HEK293T (cell line): ENCODE measurements at regions not wholly inside any gene's neighbourhood (a gene's known extent, or its start where the extent isn't known, plus 50 kb on each side); places are given as distances from the start of the nearest gene placed in this dataset.

Experiments used
- BHLHE40 ChIP-seq: fragments of 450-650 bp; IDR thresholded peaks from 2 replicates; pipeline ENCODE4 v1.6.1; 2016; ENCODE audit warnings: mild to moderate bottlenecking, moderate library complexity, borderline replicate concordance
- CTBP1 ChIP-seq: fragments of 450-650 bp; IDR thresholded peaks from 2 replicates; pipeline ENCODE4 v1.6.1; 2016; ENCODE audit warnings: borderline replicate concordance
- ELF4 ChIP-seq: fragments of 450-650 bp; IDR thresholded peaks from 2 replicates; pipeline ENCODE4 v1.6.1; 2017; ENCODE audit warnings: antibody characterized with exemption
- FOXA1 ChIP-seq: fragments of 450-650 bp; IDR thresholded peaks from 2 replicates; pipeline ENCODE4 v1.6.1; 2016; ENCODE audit warnings: mild to moderate bottlenecking
- FOXK2 ChIP-seq: fragments of 450-650 bp; IDR thresholded peaks from 2 replicates; pipeline ENCODE4 v1.6.1; 2016; ENCODE audit warnings: mild to moderate bottlenecking
- FOXM1 ChIP-seq: fragments of 450-650 bp; IDR thresholded peaks from 2 replicates; pipeline ENCODE4 v1.6.1; 2017; ENCODE audit warnings: mild to moderate bottlenecking, borderline replicate concordance
- HDGF ChIP-seq: fragments of 450-650 bp; IDR thresholded peaks from 2 replicates; pipeline ENCODE4 v1.6.1; 2017; ENCODE audit warnings: antibody characterized with exemption, borderline replicate concordance
- L3MBTL2 ChIP-seq: fragments of 450-650 bp; conservative IDR thresholded peaks from 2 replicates; pipeline ENCODE4 v1.6.1; 2016; ENCODE audit warnings: mild to moderate bottlenecking
- NFRKB ChIP-seq: fragments of 450-650 bp; IDR thresholded peaks from 2 replicates; pipeline ENCODE4 v1.6.1; 2016; ENCODE audit warnings: mild to moderate bottlenecking, moderate library complexity
- SP1 ChIP-seq: fragments of 450-650 bp; IDR thresholded peaks from 2 replicates; pipeline ENCODE4 v1.6.1; 2017
- SUZ12 ChIP-seq: fragments of 450-650 bp; IDR thresholded peaks from 2 replicates; pipeline ENCODE4 v1.6.1; 2016; ENCODE audit warnings: mild to moderate bottlenecking
- TARDBP ChIP-seq: fragments of 450-650 bp; IDR thresholded peaks from 2 replicates; pipeline ENCODE4 v1.6.1; 2016
- ZNF384 ChIP-seq: fragments of 450-650 bp; IDR thresholded peaks from 2 replicates; pipeline ENCODE4 v1.6.1; 2016
- TF ChIP-seq, protein P1 (sequence below): fragments of 450-650 bp; IDR thresholded peaks from 2 replicates; pipeline ENCODE4 v1.6.1; 2016

DNA sequence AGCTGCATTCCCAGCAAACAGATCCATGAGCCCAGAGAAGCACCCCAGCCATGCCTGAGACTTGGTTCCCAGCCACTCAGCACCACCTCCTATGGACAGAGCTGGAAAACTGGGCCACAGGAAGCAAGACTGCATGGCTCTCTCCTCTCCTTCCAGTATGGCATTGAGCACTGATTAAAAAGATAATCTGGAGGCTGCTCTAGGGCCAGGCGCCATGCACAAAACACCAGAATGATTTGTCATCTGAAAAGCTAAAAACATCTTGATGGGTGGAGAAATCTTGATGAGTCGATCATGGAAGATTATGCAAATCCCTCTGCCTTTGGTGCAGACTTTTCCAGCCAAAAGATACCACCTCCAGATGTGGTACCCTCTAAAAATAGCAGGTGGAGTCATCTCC lies 62.7 kb upstream of the MRPS22 start:
- no peak for TF ChIP-seq NFRKB
- no peak for TF ChIP-seq SP1
- TF ChIP-seq FOXA1: no peak
- TF ChIP-seq ZNF384: no peak
- no peak for TF ChIP-seq HDGF
- TF ChIP-seq BHLHE40: no peak
- no peak for TF ChIP-seq SUZ12
- no peak for TF ChIP-seq FOXK2
- no peak for TF ChIP-seq ELF4
- TF ChIP-seq FOXM1: no peak
- no peak for TF ChIP-seq CTBP1
- no peak for TF ChIP-seq TARDBP
- TF ChIP-seq L3MBTL2: no peak
- TF ChIP-seq, protein P1, sequence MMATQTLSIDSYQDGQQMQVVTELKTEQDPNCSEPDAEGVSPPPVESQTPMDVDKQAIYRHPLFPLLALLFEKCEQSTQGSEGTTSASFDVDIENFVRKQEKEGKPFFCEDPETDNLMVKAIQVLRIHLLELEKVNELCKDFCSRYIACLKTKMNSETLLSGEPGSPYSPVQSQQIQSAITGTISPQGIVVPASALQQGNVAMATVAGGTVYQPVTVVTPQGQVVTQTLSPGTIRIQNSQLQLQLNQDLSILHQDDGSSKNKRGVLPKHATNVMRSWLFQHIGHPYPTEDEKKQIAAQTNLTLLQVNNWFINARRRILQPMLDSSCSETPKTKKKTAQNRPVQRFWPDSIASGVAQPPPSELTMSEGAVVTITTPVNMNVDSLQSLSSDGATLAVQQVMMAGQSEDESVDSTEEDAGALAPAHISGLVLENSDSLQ: no peak
